H1 (cell line): ENCODE measurements at regions not wholly inside any gene's neighbourhood (a gene's known extent, or its start where the extent isn't known, plus 50 kb on each side); places are given as distances from the start of the nearest gene placed in this dataset.

Source experiments
- GABPA ChIP-seq: IDR thresholded peaks from 2 replicates; pipeline ENCODE4 v1.6.1; 2011; ENCODE audit warnings: mild to moderate bottlenecking, low read length, moderate library complexity, borderline replicate concordance; ENCODE audit not compliant: insufficient read depth
- KDM5A ChIP-seq: fragments of 200-600 bp; IDR thresholded peaks from 2 replicates; pipeline ENCODE4 v1.7.1; 2012; ENCODE audit warnings: mild to moderate bottlenecking, low read length, inconsistent platforms, mixed read lengths
- SIN3A ChIP-seq, 2 experiments: IDR thresholded peaks in 1 of 2; conservative IDR thresholded peaks in 1 of 2; 2 replicates each; pipeline ENCODE4 v1.6.1; 2011 to 2012; ENCODE audit warnings: low read length in 2 of 2, improper control_type of control experiment in 1 of 2, low read depth in 1 of 2, mild to moderate bottlenecking in 1 of 2
- TCF12 ChIP-seq: IDR thresholded peaks from 2 replicates; pipeline ENCODE4 v1.6.1; 2011; ENCODE audit warnings: low read depth, mild to moderate bottlenecking, low read length
- ZNF274 ChIP-seq: IDR thresholded peaks from 2 replicates; pipeline ENCODE4 v1.7.0; 2012; ENCODE audit warnings: low read length, borderline replicate concordance; ENCODE audit errors: extremely low read depth
- TF ChIP-seq, protein P1 (sequence below): fragments of 300-600 bp; sonication (generic); IDR thresholded peaks from 2 replicates; pipeline ENCODE4 v1.7.1; 2012; ENCODE audit warnings: low read length, moderate library complexity, mild to moderate bottlenecking, inconsistent platforms; ENCODE audit not compliant: insufficient replicate concordance
- TF ChIP-seq, protein P2 (sequence below): IDR thresholded peaks from 2 replicates; pipeline ENCODE4 v1.6.1; 2012; ENCODE audit warnings: low read length, inconsistent platforms
- TF ChIP-seq, protein P3 (sequence below): IDR thresholded peaks from 2 replicates; pipeline ENCODE4 v1.6.1; 2011; ENCODE audit warnings: low read length, improper control_type of control experiment

GRCh38 chr22:49128874-49129273, 698.8 kb downstream of the BRD1 start (continued):
- TF ChIP-seq, protein P1, sequence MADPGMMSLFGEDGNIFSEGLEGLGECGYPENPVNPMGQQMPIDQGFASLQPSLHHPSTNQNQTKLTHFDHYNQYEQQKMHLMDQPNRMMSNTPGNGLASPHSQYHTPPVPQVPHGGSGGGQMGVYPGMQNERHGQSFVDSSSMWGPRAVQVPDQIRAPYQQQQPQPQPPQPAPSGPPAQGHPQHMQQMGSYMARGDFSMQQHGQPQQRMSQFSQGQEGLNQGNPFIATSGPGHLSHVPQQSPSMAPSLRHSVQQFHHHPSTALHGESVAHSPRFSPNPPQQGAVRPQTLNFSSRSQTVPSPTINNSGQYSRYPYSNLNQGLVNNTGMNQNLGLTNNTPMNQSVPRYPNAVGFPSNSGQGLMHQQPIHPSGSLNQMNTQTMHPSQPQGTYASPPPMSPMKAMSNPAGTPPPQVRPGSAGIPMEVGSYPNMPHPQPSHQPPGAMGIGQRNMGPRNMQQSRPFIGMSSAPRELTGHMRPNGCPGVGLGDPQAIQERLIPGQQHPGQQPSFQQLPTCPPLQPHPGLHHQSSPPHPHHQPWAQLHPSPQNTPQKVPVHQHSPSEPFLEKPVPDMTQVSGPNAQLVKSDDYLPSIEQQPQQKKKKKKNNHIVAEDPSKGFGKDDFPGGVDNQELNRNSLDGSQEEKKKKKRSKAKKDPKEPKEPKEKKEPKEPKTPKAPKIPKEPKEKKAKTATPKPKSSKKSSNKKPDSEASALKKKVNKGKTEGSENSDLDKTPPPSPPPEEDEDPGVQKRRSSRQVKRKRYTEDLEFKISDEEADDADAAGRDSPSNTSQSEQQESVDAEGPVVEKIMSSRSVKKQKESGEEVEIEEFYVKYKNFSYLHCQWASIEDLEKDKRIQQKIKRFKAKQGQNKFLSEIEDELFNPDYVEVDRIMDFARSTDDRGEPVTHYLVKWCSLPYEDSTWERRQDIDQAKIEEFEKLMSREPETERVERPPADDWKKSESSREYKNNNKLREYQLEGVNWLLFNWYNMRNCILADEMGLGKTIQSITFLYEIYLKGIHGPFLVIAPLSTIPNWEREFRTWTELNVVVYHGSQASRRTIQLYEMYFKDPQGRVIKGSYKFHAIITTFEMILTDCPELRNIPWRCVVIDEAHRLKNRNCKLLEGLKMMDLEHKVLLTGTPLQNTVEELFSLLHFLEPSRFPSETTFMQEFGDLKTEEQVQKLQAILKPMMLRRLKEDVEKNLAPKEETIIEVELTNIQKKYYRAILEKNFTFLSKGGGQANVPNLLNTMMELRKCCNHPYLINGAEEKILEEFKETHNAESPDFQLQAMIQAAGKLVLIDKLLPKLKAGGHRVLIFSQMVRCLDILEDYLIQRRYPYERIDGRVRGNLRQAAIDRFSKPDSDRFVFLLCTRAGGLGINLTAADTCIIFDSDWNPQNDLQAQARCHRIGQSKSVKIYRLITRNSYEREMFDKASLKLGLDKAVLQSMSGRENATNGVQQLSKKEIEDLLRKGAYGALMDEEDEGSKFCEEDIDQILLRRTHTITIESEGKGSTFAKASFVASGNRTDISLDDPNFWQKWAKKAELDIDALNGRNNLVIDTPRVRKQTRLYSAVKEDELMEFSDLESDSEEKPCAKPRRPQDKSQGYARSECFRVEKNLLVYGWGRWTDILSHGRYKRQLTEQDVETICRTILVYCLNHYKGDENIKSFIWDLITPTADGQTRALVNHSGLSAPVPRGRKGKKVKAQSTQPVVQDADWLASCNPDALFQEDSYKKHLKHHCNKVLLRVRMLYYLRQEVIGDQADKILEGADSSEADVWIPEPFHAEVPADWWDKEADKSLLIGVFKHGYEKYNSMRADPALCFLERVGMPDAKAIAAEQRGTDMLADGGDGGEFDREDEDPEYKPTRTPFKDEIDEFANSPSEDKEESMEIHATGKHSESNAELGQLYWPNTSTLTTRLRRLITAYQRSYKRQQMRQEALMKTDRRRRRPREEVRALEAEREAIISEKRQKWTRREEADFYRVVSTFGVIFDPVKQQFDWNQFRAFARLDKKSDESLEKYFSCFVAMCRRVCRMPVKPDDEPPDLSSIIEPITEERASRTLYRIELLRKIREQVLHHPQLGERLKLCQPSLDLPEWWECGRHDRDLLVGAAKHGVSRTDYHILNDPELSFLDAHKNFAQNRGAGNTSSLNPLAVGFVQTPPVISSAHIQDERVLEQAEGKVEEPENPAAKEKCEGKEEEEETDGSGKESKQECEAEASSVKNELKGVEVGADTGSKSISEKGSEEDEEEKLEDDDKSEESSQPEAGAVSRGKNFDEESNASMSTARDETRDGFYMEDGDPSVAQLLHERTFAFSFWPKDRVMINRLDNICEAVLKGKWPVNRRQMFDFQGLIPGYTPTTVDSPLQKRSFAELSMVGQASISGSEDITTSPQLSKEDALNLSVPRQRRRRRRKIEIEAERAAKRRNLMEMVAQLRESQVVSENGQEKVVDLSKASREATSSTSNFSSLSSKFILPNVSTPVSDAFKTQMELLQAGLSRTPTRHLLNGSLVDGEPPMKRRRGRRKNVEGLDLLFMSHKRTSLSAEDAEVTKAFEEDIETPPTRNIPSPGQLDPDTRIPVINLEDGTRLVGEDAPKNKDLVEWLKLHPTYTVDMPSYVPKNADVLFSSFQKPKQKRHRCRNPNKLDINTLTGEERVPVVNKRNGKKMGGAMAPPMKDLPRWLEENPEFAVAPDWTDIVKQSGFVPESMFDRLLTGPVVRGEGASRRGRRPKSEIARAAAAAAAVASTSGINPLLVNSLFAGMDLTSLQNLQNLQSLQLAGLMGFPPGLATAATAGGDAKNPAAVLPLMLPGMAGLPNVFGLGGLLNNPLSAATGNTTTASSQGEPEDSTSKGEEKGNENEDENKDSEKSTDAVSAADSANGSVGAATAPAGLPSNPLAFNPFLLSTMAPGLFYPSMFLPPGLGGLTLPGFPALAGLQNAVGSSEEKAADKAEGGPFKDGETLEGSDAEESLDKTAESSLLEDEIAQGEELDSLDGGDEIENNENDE: no peak
- TF ChIP-seq GABPA (no peak), TCF12 (no peak), KDM5A (no peak), ZNF274 (no peak), SIN3A (conservative IDR thresholded peaks at IDR 0.05 in 1 of 2, IDR thresholded peaks at IDR 0.05 in 1 of 2; ENCODE audit: low read depth in 1 of 2, low read length in 2 of 2) (no peak)
- TF ChIP-seq, protein P2, sequence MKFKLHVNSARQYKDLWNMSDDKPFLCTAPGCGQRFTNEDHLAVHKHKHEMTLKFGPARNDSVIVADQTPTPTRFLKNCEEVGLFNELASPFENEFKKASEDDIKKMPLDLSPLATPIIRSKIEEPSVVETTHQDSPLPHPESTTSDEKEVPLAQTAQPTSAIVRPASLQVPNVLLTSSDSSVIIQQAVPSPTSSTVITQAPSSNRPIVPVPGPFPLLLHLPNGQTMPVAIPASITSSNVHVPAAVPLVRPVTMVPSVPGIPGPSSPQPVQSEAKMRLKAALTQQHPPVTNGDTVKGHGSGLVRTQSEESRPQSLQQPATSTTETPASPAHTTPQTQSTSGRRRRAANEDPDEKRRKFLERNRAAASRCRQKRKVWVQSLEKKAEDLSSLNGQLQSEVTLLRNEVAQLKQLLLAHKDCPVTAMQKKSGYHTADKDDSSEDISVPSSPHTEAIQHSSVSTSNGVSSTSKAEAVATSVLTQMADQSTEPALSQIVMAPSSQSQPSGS: no peak
- TF ChIP-seq, protein P3, sequence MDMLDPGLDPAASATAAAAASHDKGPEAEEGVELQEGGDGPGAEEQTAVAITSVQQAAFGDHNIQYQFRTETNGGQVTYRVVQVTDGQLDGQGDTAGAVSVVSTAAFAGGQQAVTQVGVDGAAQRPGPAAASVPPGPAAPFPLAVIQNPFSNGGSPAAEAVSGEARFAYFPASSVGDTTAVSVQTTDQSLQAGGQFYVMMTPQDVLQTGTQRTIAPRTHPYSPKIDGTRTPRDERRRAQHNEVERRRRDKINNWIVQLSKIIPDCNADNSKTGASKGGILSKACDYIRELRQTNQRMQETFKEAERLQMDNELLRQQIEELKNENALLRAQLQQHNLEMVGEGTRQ: no peak
